HG03521 (cell line): ENCODE measurements at regions not wholly inside any gene's neighbourhood (a gene's known extent, or its start where the extent isn't known, plus 50 kb on each side); places are given as distances from the start of the nearest gene placed in this dataset.

ENCODE experiments used
- ATAC-seq: cut with Tn5 transposase; IDR thresholded peaks from one replicate; pipeline ENCODE4 v1.9.1; 2021; ENCODE audit warnings: mild to moderate bottlenecking, moderate library complexity; ENCODE audit not compliant: unreplicated experiment

GRCh38 chr7:21140622-21141021, 287.3 kb upstream of the SP4 start:
- no peak for ATAC-seq

DNA sequence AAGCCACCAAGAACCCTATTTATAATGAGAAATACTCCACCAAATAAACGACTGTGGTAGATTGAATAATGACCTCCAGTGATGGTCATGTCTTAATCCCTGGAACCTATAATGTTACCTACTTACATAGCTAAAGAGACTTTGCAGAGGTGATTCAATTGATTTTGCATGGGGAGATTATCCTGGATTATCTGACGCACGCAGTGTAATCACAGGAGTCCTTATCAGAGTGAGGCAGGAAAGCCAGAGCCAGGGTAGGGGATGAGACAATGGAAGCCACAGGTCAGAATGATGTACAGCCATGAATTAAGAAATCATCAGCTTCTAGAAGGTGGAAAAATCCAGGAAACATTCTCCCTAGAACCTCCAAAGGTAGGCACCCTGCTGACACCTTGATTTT, 286.4 kb upstream of the SP4 start:
- ATAC-seq, result no peak

DNA sequence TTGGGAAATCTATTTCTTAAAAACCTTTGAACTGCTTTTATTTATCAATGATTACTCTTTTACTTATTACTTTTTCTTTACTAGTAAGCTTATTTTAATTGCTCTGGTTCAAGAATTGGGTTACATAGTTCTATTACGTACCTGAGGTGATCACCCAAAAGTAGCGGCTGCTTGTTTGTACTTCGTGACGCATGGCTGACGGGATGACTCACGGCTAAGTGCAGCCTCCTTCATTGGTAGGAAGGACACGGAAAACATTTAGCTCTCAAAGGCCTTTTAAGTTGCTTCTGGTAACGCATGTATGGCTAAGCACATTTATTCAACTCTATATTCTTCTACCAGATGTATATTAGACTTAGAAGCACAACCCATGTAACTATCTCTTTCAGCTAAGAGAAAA, 285.8 kb upstream of the SP4 start:
- no peak for ATAC-seq

DNA sequence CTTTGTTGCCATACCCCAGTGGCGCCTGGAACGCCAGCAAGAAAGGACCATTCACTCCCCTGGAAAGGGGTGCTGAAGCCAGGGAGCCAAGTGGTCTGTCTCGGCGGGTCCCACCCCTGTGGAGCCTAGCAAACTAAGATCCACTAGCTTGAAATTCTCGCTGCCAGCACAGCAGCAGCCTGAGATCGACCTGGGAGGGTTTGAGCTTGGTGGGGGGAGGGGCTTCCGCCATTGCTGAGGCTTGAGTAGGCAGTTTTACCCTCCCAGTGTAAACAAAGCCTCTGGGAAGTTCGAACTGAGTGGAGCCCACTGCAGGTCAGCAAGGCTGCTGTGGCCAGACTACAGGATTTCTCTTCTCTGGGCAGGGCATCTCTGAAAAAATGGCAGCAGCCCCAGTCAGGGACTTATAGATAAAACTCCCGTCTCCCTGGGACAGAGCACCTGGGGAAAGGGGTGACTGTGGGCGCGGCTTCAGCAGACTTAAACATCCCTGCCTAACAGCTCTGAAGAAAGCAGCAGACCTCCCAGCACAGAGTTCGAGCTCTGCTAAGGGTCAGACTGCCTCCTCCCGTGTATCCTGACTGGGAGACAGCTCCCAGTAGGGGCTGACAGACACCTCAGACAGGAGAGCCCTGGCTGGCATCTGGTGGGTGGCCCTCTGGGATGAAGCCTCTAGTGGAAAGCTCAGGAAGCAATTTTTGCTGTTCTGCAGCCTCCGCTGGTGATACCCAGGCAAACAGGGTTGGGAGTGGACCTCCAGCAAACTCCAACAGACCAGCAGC, 281.1 kb upstream of the SP4 start:
- ATAC-seq, result no peak

DNA sequence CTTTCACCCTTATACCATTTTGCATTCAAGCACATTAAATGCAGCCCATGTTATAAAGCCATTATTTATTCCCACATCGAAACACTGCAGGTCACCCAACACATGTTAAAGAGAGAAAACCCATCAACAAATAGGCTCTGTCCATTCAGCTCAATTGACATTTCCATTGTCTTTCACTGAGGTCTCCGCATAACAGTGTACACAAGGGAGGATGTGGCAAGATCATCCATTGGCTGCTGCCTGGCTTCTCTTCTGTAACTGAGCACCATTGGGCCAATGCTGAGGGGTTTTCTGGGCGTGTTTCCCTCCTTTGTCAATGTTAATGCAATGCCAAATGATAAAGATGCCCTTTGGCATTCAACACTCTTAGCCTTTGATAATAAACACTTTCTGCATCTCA, 278.1 kb upstream of the SP4 start:
- ATAC-seq, result no peak

DNA sequence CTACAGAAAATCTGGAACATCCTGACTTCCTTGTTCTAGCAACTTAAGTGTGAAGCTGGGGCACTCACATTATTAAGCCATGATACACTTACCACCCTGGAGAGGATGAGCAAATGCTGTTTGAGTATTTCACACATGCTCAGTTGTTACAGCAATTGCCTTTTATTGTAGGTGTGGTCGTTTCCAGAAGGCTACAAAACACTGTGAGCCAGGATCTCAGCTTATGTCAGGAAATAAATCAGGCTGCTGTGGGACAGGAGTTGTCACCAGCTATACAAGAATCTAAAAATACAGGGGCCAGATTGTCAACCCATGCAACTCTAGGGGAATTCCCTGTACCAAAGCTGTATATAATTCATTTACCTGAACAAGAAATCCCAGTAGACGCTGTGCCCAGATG, 273.3 kb upstream of the SP4 start:
- no peak for ATAC-seq

DNA sequence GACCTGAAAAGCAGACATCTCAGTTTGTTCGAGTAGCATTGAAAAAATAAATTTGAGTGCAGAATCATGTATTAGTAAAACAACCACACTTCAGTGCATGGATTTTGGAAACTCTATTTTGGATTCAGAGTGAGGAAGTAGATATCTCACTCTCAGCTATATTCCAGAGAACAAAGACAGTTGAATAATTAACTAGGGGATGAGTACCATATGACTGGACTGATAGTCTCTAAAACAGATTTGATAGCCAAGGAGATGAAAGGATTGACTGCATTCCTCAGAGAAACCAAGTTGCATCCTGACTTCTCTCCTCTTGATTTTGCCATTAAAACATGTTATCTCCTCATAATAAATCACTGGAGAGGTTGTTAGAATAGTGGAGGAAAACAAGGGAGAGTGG, 268.4 kb upstream of the SP4 start:
- no peak for ATAC-seq

DNA sequence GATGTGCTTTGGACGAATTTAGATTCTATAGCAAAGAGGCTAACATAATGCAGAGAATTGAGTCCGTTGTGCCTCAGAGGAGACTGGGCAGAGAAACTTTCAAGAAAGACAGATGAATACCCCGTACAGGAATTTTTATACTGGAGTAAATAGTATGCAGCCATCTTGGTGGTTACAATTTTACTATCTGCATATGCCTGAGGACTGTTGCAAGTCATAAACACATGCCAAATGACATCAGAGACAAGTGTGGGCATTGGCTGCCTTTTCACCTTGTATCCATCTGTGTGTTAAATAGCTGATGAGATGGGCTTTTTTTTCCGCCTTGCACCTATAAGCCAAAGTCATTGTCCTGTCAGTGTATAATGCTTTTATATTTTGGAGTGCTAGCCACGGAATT, 267.5 kb upstream of the SP4 start:
- ATAC-seq, result no peak

GRCh38 chr7:21167942-21168341, 259.9 kb upstream of the SP4 start:
- no peak for ATAC-seq

DNA sequence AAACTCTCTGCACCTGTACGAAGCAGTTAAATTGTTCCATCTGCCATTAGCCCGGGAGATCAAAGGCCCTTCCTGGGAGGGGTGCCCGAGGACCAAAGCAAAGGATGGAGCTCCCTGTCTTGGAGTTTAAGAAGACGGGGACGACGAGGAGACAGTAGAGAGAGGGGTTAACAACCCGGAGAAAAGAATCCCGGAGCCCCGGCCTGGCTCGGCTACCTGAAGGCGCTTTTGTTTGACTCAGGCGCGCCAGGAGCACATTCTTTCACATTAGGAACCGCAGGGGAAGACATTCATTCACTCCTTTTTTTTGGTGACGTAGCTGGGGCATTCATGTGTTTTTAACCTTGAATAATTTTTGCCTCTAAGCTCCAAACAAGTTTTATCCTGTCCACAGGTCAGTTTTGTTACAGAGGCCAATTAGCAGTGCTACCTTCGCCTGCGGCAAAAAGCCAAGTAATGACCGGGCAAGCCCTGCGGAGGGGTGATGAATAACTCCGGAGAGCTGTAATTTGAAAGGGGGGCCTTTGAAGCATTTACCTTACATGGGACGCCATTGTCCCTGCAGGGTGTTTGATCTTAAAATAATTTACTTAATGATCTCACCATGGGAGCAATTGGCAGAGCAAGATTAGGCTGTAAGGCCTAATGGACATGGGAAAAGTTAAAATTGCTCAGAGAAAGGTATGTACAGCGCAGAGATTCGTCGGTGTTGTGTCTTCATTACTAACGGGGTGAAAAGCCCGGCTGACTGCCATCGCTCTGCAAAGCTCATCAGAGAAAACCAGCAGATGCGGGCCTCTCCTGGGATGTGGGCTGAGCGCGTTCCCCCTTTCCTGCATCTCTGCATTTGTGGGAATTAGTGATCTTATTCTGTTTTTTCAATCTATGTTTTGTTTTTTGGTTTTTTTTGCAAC, 258.0 kb upstream of the SP4 start:
- no peak for ATAC-seq

DNA sequence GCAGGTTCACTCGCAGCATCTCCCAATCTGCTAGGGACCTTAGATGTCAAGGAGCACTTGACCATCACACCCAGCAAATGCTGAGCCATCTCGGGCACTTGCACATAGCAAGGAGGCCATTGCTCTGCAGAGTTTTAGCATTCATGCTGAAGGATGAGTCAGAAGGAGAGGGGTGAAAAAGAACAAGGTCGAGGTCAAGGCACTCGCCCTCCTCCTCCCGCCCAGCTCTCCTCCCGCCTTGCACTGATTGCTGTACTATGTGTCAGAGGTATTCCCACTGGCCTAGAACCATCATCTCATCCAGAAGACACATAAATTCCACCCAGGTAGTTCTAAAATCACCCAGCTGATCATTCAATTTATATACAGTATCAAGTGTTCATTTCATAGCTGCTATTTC, 255.1 kb upstream of the SP4 start:
- no peak for ATAC-seq

DNA sequence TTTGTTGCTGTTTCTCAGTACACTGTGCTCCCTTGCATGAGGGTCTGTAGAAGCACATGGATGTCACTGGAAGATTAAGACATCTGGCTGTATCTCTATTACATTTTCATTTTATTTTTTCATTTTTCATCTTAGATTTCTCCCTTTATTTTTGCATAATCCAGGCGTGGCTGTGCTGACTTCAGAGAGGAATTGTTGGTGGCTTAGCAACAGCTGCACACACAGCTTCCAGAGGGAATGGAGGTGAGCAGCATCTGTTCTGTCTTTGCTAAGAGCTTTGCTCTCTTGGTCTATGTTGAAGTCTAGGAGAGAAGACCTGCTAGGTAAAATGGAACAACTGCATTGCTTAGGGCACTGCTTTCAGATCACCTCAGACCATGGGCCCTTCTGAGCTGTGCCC, 254.4 kb upstream of the SP4 start:
- no peak for ATAC-seq

DNA sequence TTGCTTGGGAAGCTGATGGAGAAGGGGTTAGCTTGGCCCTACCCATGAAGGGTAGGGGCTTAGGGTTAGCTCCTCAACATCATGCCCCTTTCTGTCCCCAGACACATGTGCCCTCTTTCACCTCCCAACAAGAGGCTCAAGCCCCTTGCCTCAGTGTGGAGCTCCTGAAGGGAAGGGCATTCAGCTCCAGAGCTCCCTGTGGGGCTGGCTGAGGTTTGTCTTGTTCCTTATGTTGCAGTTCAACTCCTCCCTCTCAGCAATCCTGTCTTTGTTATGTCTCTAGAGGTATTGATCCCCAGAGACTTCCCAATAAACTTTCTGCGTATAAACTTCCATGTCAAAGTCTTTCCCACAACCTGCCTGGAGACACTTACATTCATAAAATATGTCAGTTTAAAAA, 252.2 kb upstream of the SP4 start:
- ATAC-seq, result no peak

DNA sequence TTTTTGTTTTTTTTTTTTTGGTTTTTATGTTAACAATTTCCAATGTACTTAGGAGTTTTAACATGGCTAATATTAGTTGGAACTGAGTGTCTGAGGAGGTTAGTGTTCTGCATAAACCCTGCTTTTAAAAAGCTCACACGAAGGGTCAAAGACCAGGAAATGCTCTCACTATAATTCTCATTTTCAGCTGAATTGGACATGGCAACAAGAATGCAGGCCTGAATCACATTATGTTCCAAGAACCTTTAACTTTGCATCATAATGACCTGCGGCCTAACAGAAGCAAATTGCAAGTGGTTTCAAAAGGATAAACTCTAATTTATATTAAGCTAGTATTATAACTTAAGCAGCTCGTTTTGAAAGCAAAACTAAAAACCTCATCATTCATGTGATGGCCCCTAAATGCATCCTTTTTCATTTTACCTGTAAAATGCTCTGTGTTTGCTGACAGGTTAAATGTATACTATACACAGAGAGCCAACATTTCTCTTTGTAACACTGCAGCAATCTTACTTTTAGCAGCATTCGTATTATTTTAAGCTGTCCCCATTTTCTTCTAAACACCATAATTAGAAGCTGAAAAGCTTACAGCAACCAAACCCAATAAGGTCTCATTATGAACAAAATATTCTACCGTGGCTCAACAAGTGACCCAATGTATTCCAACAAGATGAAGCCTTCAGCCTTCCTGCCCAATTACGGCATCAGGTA, 242.8 kb upstream of the SP4 start:
- no peak for ATAC-seq

- no peak for ATAC-seq
Measured at GRCh38 chr7:21185653-21186265, 242.1 kb upstream of the SP4 start.

GRCh38 chr7:21191321-21192073, 236.4 kb upstream of the SP4 start:
- ATAC-seq, result no peak

GRCh38 chr7:21192657-21193056, 235.2 kb upstream of the SP4 start:
- no peak for ATAC-seq

GRCh38 chr7:21193895-21194294, 234.0 kb upstream of the SP4 start:
- ATAC-seq, result no peak

GRCh38 chr7:21194936-21195335, 232.9 kb upstream of the SP4 start:
- ATAC-seq, result no peak

- ATAC-seq, result no peak
Measured at GRCh38 chr7:21198921-21199320, 229.0 kb upstream of the SP4 start.
